Cerebellar cortex (tissue), 1 donor: ENCODE measurements at regions not wholly inside any gene's neighbourhood (a gene's known extent, or its start where the extent isn't known, plus 50 kb on each side); places are given as distances from the start of the nearest gene placed in this dataset.

Experiments
- DNase-seq: peaks from one replicate; pipeline ENCODE4 v3.0.0-alpha.2; 2015; ENCODE audit warnings: low spot score

DNA sequence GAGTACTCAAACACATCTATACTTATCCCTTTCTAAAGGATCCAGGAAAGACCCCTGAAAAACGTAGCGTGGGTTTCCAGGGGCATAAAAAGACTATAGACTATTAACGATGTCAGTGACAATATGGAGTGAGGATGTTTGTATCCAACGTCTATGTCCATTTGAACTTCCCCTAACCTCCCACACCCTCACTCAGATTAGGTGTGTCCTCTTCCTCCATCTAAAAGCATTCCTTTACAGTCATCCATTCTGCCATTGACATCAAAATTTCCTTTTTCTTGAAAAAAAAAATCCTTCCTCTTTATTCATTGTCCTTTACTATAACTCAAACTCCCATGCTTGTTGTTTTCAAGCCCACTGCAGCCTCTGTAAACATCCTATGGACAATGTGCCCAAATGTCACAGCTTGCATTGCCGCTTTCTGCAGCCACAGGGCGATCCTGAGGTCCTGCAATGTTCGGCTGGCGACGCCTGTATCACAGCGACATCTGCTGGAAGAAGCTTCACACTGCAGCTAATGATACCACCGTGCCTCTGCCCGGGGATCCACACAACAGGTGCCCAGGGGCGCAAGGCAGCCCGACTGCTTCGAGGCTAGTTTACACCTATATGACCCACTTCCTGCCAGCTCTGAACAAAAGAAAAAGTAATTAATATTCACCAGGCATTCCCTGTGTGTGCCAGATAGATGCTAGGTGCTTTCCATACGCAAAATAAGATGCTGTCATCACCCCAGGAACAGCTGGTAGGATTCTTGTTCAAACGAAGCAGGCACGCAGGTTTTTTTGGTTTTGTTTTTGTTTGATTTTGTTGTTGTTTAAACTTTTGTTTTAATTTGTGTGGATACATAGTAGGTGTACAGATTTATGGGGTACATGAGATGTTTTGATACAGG is 267.9 kb upstream of the GHITM start:
- DNase-seq: peak; percentile 70

DNA sequence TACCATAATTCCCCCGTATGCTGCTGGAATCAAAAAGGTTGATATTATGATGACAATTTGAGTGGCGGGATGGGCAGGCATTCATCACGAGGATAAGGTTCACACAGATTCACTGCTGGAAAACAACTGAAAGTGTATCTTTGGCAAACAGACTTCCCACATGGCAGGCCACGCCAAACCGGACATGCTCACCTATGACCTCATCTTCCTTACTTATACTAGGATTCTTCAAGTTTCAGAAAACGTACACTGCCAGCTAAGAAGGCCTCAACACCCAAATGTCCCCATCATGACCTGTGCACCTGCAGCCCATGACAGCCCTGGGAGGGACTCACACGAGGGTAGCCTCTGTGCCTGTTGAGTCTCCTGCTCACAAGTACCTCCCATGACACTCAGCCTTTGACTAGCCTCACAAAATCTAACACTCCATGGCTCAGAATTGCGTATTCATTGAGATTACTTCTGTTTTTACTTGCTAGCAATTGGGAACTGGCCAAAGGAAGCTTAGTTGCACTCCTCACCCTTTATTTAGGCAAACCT is 259.0 kb upstream of the GHITM start:
- DNase-seq: no peak

DNA sequence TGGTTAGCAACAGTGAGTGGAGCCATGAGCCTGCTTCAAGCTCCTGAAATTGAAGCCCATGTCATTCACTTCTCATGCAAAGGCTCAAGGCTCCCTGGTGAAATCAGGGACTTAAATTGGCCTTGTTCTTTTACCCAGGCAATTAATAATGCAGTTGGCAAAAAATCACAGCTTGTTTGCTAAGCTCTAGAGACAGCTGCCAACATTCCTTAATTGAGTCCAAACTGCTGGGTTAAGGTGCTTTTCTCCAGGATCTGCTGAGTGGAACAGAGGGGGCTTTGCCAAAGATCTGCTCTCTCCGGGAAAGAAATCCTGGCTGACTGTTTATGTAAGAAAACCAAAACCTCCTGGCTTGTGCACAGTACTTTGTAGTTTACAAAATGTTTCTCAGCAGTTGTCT is 257.6 kb upstream of the GHITM start:
- peak; percentile 23 for DNase-seq

DNA sequence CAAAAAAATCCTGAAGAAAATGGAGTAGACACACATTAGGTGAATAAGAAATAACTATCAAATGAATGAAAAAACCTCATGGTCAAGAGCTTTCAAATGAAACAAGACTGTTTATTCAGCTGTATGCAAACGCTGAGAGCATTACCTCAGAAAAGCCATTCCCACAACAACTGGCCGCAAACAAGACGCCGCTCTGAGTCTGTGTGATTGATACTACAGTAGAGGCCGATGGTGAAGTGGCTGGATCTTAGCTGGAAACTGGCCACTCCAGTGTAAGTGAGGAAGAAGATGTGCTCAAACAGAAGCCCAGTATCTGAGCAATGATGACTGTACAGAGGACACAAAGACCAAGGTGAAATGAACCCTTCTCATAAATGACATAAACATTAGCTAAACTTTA is 252.4 kb upstream of the GHITM start:
- no peak for DNase-seq

DNA sequence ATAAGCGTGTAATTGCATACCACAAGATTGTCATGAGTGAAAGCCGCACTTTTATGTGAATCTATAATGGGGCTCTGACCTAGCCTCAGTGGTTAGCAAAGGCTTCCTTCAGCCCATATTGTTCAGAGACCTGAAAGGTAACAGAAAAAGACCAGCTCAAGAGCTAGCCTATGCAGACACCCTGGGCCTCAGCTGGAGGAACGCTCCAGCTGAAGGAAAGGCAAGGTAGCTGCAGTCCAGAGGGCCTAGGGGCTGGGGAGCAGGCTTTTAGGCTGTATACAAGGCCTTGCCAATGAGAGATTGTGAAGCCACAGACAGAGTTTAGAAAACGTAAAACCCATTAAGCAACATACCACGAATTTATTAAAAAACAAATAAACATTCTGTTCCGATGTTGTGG is 246.6 kb upstream of the GHITM start:
- no peak for DNase-seq

DNA sequence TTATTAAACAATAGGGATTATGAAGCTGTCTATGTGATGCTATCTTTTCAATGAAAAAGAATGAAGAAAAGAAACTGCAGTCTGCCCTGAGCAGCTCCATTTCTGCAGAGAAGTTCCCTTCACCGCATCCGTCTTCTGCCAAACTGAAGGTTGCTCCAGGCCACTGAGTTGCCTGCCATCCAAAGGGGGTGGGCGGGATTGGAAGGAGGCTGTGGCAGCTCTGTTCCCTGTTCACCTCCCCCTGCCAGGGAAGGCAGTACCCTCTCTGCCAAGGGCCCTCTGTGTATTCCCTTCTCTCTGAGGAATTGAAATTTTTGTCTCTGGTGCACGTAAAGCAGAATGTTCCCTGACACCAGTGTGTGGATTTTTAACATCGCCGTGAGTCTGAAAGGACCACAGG is 243.1 kb upstream of the GHITM start:
- DNase-seq: no peak

DNA sequence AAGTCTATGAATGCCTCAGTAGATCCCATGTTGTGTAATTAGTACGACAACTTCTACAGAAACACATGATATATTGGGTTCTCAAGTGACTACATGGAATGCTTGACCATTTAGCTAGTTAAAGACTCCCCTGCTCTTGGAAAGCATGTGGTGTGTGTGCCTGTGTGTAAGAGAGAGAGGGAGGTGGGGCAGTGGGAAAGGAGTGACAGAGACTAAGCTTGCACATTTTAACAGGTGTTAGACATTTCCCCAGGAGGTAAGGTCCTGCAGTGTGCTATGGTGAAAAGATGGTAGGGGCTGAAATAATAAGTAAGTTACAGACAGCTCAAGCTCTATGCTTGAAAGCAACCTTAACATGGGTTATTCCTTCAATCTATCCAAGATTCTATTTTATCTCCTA is 241.7 kb upstream of the GHITM start:
- no peak for DNase-seq

DNA sequence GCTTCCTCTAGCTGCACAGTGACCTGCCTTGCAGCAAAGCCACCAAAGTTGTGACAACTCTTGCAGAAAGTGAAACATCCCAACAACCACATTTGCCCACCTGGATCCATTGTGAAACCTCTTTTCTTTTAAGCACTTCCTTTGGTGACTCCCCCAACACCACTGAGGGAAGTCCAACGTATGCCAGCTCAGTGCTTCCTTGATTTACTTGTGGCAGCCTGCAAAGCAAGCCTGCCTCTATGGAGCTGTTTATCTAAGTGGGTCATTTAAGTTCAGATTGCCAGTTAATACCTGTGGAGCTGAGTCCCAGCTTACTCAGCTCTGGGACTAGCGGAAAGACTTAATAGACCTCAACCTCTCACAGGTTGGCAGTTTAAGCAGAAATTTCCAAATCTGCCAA is 230.8 kb upstream of the GHITM start:
- DNase-seq: no peak

DNA sequence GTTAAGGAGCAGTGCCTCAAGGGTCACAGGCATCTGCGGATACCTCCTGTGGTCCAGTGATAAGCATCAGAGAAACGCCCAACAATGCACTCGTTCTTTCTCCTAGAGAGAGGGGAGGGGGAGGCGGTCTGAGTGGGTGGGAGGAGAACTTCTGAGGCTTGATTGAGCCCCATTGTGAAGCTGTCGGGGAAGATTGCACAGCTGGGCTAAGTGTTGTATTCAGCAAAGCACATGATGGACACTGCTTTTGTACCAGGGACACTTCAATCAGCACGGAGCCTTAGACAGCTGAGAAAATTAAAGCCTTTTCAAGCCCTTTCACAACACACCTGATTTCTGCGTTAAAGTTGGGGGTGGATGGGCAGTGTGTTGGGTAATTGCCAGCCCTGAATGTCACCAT is 230.3 kb upstream of the GHITM start:
- DNase-seq: no peak

DNA sequence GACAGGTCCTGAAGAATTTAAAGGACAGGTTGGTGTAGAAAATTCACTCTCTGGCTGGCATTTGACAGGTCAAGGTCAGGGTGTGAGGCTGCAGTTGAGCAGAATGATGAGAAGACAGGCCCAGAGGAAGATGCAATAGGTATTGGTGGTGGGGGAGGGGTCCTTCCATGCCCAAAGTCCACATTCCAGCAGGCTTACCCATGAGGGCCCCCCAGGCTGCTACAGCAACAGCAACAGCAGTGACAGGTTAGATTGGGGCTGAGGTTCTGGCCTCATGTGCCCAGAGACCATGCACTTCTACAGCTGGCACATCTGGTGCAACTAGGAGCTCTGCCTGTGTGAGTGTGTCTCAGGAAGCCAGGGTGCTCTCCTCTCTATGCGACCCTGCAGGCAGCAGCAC is 223.5 kb upstream of the GHITM start:
- DNase-seq: no peak

DNA sequence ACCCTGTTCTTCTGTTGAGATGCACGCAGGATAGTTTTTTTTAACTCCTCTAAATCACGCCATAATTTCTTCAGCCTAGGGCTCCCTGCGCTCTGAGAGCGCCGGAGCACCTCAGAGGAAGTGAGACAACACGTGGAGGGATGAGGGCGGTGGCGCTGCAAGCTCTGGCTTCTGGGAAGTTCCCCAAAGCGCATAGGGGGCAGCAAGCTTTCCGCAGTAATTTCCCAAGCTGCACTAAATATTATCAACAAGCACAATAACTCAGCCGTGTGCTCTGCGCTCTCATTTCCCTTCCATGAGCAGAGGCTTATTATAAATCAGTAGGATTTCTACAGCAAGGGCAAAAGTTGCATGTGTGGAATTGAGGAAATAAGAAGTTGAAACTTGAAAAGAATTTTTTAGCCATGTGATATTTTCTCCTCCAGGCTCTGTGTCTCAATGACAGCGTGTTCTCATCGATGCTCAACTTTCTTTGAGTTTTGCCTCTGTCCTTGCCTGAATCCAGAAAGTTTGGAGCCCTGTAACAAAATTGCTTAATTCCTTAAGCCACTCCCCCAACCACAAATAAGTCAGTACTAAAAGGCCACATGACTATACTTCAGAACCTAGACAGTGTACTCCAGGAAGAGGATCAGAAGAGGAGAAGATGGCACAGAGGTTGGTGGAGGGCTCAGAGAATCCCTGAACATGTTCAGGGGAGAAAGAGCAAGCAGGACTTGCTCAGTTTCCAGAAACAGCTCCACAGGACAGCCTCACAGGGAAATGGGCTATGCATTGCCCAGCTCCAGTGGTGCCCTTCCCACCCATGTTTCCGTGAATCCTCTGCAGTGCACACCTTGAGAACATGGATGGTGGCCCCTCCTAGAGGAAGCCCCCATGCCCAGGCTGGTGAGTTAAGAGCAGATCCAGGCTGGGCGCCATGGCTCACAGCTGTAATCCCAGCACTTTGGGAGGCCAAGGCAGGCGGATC is 221.5 kb upstream of the GHITM start:
- DNase-seq: no peak

DNA sequence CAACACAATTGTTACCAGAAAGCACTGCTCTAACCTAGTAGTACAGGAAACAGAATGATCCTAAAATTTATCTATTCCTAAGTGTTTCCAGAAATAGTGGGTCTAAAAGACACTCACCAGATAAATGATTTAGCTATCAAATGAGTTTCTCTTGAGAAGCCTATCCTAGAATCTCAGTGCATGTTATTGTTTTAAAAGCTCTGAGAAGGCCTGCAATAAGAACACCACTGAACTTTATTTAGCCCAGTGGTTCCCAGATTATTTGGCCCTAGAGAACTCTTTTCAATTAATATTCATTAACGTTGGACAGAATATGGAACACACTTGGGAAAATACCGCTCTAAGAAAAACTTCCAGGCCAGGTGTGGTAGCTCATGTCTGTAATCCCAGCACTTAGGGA is 220.1 kb upstream of the GHITM start:
- no peak for DNase-seq

DNA sequence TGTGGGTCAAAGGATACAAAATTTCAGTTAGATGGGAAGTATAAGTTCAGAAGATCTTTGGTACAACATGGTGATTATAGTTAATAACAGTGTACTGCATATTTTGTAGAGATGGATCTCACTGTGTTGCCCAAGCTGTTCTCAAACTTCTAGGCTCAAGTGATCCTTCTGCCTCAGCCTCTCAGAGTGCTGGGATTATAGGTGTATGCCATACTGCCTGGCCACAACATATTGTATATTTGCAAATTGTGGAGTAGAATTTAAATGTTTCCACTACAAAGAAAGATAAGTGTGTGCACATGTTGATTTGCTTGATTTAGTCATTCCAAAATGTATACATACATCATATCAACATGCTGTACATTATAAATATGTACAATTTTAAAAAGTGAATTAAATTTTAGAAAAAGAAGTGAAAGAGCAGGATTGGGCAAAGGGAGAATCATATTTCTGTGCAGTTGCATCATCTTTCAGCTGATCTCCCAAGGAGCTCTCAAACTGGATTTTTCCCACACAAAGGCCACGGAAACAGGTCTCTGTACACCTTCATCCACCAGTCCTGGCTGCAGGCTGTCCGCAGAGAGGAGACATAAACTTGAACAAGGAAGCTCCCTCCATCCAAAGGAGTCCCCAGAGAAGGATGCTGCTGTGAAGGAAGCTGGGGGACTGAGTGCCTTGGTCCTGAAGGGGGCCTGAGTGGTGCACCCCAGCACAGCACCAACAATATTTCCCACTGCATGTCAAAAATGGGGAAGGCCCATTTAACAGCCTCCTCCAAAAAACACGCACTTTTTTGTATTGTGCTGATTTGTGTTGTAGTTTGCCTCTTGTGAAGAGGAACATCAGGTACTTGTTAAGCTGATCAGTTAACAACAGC is 217.1 kb upstream of the GHITM start:
- no peak for DNase-seq

DNA sequence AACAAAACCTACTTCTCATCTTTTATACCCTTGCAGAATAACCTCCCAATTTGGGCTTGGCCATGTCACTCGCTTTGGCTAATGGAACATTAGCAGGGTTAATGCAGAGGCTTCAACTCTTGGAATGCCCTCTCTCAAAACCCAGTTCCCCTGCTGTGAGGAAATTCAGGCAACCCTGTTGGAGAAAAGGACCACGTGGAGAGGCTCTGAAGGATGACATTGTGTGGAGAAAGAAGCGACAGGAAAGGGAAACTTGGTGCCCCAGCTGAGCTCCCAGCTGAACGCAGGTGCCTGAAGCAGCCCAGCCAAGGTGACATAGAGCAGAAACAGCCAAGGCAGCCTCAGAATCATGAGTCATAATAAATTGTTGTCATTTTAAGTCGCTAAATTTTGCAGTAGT is 214.2 kb upstream of the GHITM start:
- DNase-seq: no peak

DNA sequence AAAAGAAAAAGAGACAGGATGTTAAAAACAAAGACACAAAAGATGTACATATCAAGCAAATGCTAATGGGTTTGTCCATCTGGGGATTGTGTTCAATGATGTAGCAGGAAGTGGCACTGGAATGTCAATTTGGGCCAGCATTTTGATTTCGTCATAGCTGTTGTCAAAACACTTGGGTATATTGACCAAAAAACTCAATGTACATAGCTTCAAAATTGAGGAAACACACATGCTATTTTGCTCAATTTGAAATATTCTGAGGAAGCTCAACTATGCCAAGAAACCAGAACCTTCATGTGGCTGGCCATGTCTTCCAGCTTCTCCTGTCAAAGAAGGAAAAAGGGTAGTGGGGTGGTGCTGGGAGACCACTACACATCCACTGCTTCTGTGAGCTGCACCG is 212.7 kb upstream of the GHITM start:
- no peak for DNase-seq

DNA sequence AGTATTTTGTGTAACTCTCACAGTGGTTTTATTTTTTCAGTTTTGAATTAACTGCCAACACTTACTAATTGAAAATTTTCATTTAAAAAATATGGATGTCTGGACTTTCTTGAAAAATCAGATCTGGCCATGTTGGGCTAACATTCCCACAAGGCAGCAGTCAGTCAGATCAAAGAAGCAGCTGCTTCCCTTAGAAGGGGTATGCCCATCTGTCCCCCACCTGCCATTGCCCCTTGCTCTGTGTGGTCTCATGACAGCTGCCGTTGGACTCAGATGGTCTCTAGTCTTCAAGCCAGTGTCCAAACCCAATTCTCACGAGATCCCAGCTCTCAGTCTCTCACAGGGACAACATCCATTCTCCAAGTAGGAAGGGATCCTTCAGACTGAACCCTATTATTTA is 212.1 kb upstream of the GHITM start:
- no peak for DNase-seq

DNA sequence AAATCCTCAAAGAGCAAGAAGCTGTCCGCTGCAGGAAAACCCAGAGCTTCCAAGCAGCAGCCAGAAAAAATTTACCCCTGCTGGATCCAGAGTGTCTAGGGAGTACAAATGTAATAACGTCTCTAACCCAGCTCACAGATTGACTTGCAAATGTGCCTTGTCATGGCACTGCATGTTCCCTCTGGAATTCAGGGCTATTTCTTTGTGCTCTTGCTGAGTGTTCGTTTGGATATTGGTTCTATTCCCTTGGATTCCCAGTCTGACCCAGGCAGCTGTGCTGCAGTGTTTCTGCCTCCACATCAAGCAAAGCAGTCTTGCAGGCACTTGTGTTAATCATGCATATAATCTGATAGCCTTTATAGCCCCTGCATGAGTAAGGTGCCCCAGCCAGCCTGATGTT is 209.9 kb upstream of the GHITM start:
- DNase-seq: no peak

DNA sequence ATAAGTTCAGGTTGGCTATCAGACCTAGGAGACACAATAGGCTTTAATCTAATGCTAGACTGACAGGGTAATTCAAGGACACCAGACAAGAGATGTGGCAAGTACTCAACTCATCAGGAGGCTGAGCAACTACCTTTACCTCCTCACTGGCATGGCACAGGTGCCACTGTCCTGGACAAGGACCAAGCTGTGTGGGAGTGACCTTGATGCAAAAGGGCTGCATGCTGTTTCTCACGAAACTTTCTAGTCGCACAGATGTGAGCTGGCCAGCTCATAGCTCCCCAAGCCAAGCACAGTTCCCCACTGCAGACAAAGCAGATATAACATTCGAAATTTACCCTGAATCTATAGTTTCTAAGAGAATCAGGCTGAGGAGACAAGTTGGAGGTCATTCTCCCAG is 207.6 kb upstream of the GHITM start:
- DNase-seq: no peak

DNA sequence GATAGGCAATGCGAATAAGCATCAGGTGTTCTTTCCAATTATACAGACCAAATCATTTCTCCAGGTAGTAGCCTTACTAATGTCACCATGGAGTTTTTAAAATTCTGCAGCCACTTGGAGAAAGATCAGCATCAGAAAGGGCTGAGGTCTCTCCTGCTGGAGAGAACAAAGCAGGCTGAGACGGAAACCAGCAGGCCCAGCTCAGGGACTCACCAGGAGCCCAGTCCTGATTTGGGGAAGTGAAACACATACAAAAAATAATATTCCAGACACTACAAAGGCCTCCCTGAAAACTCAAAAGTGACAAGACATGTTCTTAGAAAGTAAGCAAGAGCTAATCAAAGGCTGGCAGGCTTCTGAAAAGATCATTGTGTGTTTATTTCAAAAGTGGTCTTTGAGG is 207.1 kb upstream of the GHITM start:
- DNase-seq: no peak

DNA sequence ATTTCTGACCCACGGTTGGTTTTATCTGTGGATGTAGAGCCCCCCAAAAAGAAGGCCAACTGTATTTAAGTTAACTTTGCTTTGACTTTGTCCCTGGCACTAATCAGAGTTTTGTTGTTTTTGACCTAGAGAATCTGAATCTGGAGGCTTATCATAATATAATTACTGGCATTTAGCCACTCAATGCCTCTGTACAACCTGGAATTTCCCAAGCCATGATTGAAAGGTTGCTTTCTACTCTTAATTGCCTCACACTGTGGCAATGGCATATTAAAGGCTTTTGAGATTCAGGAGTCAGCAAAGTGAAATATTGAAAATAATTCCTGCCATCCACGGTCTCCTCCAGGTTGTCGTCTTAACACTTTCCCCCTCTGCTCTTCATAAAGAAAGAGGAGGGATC is 205.2 kb upstream of the GHITM start:
- no peak for DNase-seq

DNA sequence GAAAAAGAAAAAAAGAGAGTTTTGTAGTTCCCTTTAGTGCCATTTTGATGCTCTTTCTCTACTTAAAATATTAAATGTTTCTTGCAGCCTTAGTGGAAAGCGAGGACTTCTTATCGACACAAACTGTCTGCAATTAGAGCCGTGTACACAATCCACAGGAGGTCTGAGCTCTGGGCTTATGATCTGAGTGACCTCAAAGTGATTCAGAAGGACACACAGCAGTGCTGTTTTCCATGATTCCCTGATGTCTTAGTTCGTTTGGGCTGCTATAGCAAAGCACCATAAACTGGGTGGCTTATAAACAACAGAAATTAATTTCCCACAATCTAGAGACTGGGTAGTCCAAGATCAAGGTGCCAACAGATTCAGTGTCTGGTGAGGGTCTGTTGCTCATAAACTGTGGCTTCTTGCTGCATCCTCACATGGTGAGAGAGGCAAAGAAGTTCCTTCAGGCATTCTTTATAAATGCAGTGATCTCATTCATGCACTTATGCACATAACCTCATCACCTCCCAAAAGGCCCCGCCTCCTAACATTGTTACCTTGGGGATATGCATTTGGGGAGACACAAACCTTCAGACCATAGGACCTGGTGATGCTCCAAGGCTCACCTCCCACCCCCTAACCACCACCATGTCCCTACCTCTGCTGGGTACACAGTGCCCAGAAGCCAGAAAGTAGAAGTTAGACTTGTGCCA is 204.5 kb upstream of the GHITM start:
- DNase-seq: no peak
